M059J (cell line): ENCODE measurements at regions not wholly inside any gene's neighbourhood (a gene's known extent, or its start where the extent isn't known, plus 50 kb on each side); places are given as distances from the start of the nearest gene placed in this dataset.

Experiments used
- DNase-seq: peaks from one replicate; pipeline ENCODE4 v3.0.0-alpha.2; 2012; ENCODE audit warnings: low read depth

DNA sequence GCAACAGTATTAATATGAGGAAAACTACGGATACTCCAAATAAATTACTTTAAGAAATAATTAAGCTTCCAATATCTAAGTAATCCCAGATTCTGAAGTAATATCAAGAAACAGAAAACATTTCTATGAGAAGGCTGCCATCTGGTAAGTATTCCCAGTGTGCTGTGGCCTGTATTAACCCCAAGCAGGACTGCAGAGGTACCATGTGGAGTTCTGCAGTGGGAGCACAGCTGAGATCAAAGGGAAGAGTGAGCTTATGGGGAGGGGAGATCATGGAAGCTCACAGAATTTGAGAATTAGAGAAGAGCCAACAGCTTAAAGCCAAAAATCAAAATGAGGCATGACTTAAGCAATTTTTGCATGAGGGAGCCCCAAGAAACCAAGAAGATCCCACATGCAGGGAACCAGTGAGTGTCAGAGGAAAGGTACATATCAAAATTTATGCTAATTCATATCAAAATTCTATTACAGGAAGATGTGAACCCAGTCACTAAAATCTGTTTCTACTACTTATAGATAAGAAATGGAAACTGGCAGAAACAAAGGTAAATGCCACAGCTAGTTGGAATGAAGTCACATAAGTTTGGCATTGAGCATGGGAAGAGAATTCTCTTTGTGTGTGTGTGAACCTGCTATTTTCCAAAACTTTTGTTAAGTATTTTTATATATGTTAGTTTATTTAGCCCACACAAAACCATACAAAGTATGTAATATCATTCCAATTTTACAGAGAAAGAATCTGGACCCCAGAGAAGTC, 62.6 kb upstream of the KITLG start:
- no peak for DNase-seq

DNA sequence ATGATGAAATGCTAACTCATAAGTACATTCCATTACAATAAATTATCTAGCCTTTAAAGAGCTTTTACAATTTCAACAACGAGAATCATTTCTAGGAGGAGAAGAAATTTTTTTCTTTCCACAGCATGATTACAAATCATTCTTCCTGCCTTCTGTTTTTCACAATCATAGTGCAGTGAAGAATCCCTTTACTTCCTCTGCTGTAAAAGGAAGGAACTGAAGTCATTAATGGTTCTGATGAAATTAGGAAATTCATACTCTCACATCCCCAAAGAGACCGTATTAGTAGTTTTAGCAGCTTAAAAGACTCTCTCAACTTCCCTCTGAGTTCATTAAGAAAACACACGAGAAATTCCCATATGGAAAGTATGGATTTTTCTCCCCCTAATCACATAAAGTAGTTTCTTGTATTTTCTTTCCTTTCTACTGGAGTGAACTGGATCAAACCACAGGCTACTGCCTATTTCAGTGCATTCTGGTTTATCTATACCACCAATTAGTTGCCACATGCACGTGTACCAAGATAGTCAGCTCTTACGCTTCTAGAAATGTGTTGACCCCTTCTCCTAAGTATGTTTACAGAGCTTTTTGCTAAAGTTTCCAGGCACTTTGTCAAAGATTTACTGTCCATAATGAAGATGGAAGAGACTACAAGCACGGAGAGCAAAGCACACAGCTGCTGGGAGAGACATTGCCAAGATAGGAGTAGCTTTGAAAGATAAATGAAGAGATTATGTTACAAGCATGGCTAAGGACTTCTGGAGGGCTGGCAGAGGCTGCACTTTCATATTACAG, 58.9 kb upstream of the KITLG start:
- no peak for DNase-seq

DNA sequence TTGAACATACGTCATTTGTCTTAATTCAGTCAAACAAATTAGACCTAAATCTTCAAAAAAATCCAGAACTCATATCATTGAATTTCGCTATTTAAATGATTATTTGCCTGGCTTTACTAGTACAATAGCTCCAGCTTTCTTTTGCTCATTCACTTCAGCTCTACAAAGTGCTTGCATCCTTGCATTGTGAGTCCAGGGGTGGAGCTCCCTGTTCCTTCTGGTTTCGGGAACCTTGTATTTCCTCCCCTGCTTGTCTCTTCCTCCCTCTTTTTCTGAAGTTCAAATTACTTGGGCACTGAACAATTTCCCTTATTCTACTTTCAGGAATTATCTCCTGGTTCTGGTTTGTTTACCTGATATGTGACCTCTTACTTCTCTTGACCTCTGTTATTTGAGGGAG, 58.1 kb upstream of the KITLG start:
- DNase-seq = no peak

DNA sequence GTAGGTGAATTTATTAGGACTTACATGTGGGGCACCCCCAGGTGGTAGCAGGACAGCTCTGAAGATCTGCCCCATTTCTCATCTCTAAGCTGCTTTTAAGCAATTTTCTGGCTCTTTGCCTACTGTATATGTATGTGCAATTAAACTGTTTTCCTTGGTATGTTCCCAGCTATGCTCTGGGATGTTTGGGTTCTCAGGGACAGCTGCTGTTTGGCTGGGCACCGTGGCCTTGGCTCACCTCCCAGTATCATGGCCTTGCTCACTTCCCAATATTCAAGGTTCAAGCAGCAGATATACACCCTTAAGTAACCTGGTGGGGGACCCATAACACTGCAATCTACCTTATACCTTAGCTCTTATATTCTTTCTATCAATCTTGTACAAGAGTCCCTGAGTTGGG, 53.7 kb upstream of the KITLG start:
- no peak for DNase-seq

DNA sequence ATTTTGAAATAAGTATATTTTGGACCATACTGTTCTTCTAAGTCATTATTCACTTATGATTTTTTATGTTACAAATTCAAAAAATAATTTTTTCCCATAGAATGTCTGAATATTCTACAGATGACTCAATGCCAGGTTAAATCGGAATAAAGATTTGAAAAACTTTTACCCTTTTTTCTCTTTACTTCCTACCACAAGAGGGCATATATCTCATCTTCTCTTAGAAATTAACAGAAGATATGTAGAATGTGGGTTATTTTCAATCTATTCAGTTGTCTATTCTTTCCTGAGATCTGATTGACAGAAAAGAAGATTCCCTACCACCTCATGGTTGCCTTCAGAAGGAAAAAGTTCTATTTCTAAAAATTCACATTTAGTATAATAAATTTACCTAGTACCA, 53.0 kb upstream of the KITLG start:
- no peak for DNase-seq

DNA sequence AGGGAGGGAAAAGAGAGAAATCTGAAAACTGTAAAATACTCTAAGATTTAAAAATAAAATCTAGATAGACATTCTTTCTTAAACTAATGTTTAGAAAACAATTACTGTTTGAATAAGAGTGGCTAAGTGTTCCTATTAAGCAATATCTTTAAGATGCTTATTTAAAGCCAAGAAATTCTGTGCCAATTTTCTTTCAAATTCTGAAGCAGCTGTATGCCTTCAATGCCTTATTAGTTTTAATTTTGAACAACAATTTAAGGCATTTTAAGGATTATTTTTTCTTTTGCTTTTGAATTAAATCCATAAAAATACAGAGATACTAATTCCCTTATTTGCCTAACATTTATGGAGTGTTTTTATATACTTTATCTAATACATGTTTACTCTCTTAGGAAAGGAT, 50.3 kb upstream of the KITLG start:
- DNase-seq = no peak
